ENCODE measurements at regions not wholly inside any gene's neighbourhood (a gene's known extent, or its start where the extent isn't known, plus 50 kb on each side); places are given as distances from the start of the nearest gene placed in this dataset.

GRCh38 chr2:198697794-198698193, 759.9 kb downstream of the SATB2 start:
- Mint-ChIP-seq H3K27me3 (peaks cover 0 to 3% (median 0%) of the 10 kb centered on the region in 5 donors), H3K4me3 (no peak overlapping the region), H3K36me3 (no peaks in the 10 kb centered on the region), H3K27ac (no peak overlapping the region), H3K9me3 (peaks cover 0 to 10% (median 0%) of the 10 kb centered on the region in 9 donors), H3K4me1 (no peaks in the 10 kb centered on the region)
- DNase-seq, result no peak
- POLR2A ChIA-PET, result no interaction called here
- no peak for ATAC-seq

- peaks cover 0 to 10% (median 0%) of the 10 kb centered on the region in 9 donors for H3K9me3 Mint-ChIP-seq
- H3K27me3 Mint-ChIP-seq, result peaks cover 0 to 3% (median 0%) of the 10 kb centered on the region in 5 donors
- DNase-seq, result no peak
- H3K27ac Mint-ChIP-seq, result no peak overlapping the region
- no peaks in the 10 kb centered on the region for H3K36me3 Mint-ChIP-seq
- no peak overlapping the region for H3K4me3 Mint-ChIP-seq
- POLR2A ChIA-PET, result no interaction called here
- no peaks in the 10 kb centered on the region for H3K4me1 Mint-ChIP-seq
- ATAC-seq, result no peak
Observed at GRCh38 chr2:198697218-198697617, 760.5 kb downstream of the SATB2 start.

GRCh38 chr2:198695879-198696278, 761.9 kb downstream of the SATB2 start:
- Mint-ChIP-seq H3K4me3 (no peak overlapping the region), H3K36me3 (no peaks in the 10 kb centered on the region), H3K27ac (no peak overlapping the region), H3K4me1 (no peaks in the 10 kb centered on the region), H3K9me3 (peaks cover 0 to 7% (median 0%) of the 10 kb centered on the region in 9 donors), H3K27me3 (peaks cover 0 to 3% (median 0%) of the 10 kb centered on the region in 5 donors)
- POLR2A ChIA-PET, result no interaction called here
- ATAC-seq, result no peak
- no peak for DNase-seq

GRCh38 chr2:198692907-198693510, 764.7 kb downstream of the SATB2 start:
- Mint-ChIP-seq H3K27ac (no peak overlapping the region), H3K4me1 (no peaks in the 10 kb centered on the region), H3K4me3 (no peak overlapping the region), H3K9me3 (peaks cover 0 to 19% (median 0%) of the 10 kb centered on the region in 9 donors), H3K27me3 (peaks cover 0 to 3% (median 0%) of the 10 kb centered on the region in 5 donors), H3K36me3 (no peaks in the 10 kb centered on the region)
- DNase-seq (no peak), ATAC-seq (no peak)
- POLR2A ChIA-PET, result no interaction called here

GRCh38 chr2:198691236-198691635, 766.5 kb downstream of the SATB2 start:
- H3K27me3 Mint-ChIP-seq, result peaks cover 0 to 3% (median 0%) of the 10 kb centered on the region in 5 donors
- H3K27ac Mint-ChIP-seq, result no peak overlapping the region
- POLR2A ChIA-PET, result no interaction called here
- H3K4me1 Mint-ChIP-seq, result no peaks in the 10 kb centered on the region
- H3K36me3 Mint-ChIP-seq, result no peaks in the 10 kb centered on the region
- no peak overlapping the region for H3K4me3 Mint-ChIP-seq
- DNase-seq, result no peak
- ATAC-seq, result no peak
- peaks cover 0 to 19% (median 0%) of the 10 kb centered on the region in 9 donors for H3K9me3 Mint-ChIP-seq

- DNase-seq, result no peak
- no peak overlapping the region for H3K4me3 Mint-ChIP-seq
- H3K27ac Mint-ChIP-seq, result no peak overlapping the region
- H3K36me3 Mint-ChIP-seq, result no peaks in the 10 kb centered on the region
- H3K4me1 Mint-ChIP-seq, result no peaks in the 10 kb centered on the region
- no peak for ATAC-seq
- peaks cover 0 to 8% (median 0%) of the 10 kb centered on the region in 9 donors for H3K9me3 Mint-ChIP-seq
- POLR2A ChIA-PET, result no interaction called here
- peaks cover 0 to 3% (median 0%) of the 10 kb centered on the region in 5 donors for H3K27me3 Mint-ChIP-seq
Observed at GRCh38 chr2:198664321-198664720, 793.4 kb downstream of the SATB2 start.

GRCh38 chr2:198662905-198663304, 794.8 kb downstream of the SATB2 start:
- Mint-ChIP-seq H3K9me3 (peaks cover 0 to 8% (median 0%) of the 10 kb centered on the region in 9 donors), H3K36me3 (no peaks in the 10 kb centered on the region), H3K27ac (no peak overlapping the region), H3K27me3 (peaks cover 0 to 3% (median 0%) of the 10 kb centered on the region in 5 donors), H3K4me3 (no peak overlapping the region), H3K4me1 (no peaks in the 10 kb centered on the region)
- POLR2A ChIA-PET, result no interaction called here
- DNase-seq, result no peak
- ATAC-seq, result no peak

GRCh38 chr2:198660501-198660900, 797.2 kb downstream of the SATB2 start:
- Mint-ChIP-seq H3K36me3 (no peaks in the 10 kb centered on the region), H3K4me1 (no peaks in the 10 kb centered on the region), H3K27me3 (peaks cover 0 to 3% (median 0%) of the 10 kb centered on the region in 5 donors), H3K9me3 (peaks cover 0 to 8% (median 0%) of the 10 kb centered on the region in 9 donors), H3K4me3 (no peak overlapping the region), H3K27ac (no peak overlapping the region)
- POLR2A ChIA-PET, result no interaction called here
- ATAC-seq (no peak), DNase-seq (no peak)

- no peak for DNase-seq
- peaks cover 0 to 2% (median 0%) of the 10 kb centered on the region in 5 donors for H3K27me3 Mint-ChIP-seq
- no peak overlapping the region for H3K4me3 Mint-ChIP-seq
- POLR2A ChIA-PET, result no interaction called here
- no peak for ATAC-seq
- no peak overlapping the region for H3K27ac Mint-ChIP-seq
- H3K36me3 Mint-ChIP-seq, result no peaks in the 10 kb centered on the region
- H3K4me1 Mint-ChIP-seq, result no peaks in the 10 kb centered on the region
- H3K9me3 Mint-ChIP-seq, result no peaks in the 10 kb centered on the region
Observed at GRCh38 chr2:198659096-198659870, 798.5 kb downstream of the SATB2 start.

- no peaks in the 10 kb centered on the region for H3K4me1 Mint-ChIP-seq
- POLR2A ChIA-PET, result no interaction called here
- DNase-seq (no peak), ATAC-seq (no peak)
- no peak overlapping the region for H3K4me3 Mint-ChIP-seq
- H3K9me3 Mint-ChIP-seq, result no peaks in the 10 kb centered on the region
- H3K36me3 Mint-ChIP-seq, result no peaks in the 10 kb centered on the region
- no peak overlapping the region for H3K27ac Mint-ChIP-seq
- H3K27me3 Mint-ChIP-seq, result peaks cover 0 to 2% (median 0%) of the 10 kb centered on the region in 5 donors
Observed at GRCh38 chr2:198657512-198658121, 800.1 kb downstream of the SATB2 start.

GRCh38 chr2:198656869-198657268, 800.9 kb downstream of the SATB2 start:
- Mint-ChIP-seq H3K27ac (no peak overlapping the region), H3K27me3 (peaks cover 0 to 2% (median 0%) of the 10 kb centered on the region in 5 donors), H3K36me3 (no peaks in the 10 kb centered on the region), H3K4me1 (no peaks in the 10 kb centered on the region), H3K4me3 (no peak overlapping the region), H3K9me3 (no peaks in the 10 kb centered on the region)
- DNase-seq (no peak), ATAC-seq (no peak)
- POLR2A ChIA-PET, result no interaction called here

- no peak overlapping the region for H3K27ac Mint-ChIP-seq
- POLR2A ChIA-PET, result no interaction called here
- DNase-seq (no peak), ATAC-seq (no peak)
- no peak overlapping the region for H3K4me3 Mint-ChIP-seq
- H3K27me3 Mint-ChIP-seq, result peaks cover 0 to 2% (median 0%) of the 10 kb centered on the region in 5 donors
- no peaks in the 10 kb centered on the region for H3K36me3 Mint-ChIP-seq
- H3K4me1 Mint-ChIP-seq, result no peaks in the 10 kb centered on the region
- no peaks in the 10 kb centered on the region for H3K9me3 Mint-ChIP-seq
Observed at GRCh38 chr2:198654646-198655045, 803.1 kb downstream of the SATB2 start.

GRCh38 chr2:198653311-198653710, 804.4 kb downstream of the SATB2 start:
- H3K9me3 Mint-ChIP-seq, result no peaks in the 10 kb centered on the region
- no peaks in the 10 kb centered on the region for H3K4me1 Mint-ChIP-seq
- no peak overlapping the region for H3K27ac Mint-ChIP-seq
- peaks cover 0 to 2% (median 0%) of the 10 kb centered on the region in 5 donors for H3K27me3 Mint-ChIP-seq
- ATAC-seq (no peak), DNase-seq (no peak)
- no peak overlapping the region for H3K4me3 Mint-ChIP-seq
- no peaks in the 10 kb centered on the region for H3K36me3 Mint-ChIP-seq
- POLR2A ChIA-PET, result no interaction called here
